ENCODE measurements at regions not wholly inside any gene's neighbourhood (a gene's known extent, or its start where the extent isn't known, plus 50 kb on each side); places are given as distances from the start of the nearest gene placed in this dataset.
"Not testable (repeated sequence)": the region's sequence is repeated elsewhere in the genome, so short reads cannot be mapped to it uniquely, and the experiment has no call there.

- Histone ChIP-seq H3K4me1 (no peaks in the 10 kb centered on the region), H3K4me3 (ENCODE audit: low read depth, low read length) (no peak overlapping the region), H3K9me3 (no peaks in the 10 kb centered on the region), H3K36me3 (no peaks in the 10 kb centered on the region), H3K27me3 (no peaks in the 10 kb centered on the region)
- TF ChIP-seq, protein P1, sequence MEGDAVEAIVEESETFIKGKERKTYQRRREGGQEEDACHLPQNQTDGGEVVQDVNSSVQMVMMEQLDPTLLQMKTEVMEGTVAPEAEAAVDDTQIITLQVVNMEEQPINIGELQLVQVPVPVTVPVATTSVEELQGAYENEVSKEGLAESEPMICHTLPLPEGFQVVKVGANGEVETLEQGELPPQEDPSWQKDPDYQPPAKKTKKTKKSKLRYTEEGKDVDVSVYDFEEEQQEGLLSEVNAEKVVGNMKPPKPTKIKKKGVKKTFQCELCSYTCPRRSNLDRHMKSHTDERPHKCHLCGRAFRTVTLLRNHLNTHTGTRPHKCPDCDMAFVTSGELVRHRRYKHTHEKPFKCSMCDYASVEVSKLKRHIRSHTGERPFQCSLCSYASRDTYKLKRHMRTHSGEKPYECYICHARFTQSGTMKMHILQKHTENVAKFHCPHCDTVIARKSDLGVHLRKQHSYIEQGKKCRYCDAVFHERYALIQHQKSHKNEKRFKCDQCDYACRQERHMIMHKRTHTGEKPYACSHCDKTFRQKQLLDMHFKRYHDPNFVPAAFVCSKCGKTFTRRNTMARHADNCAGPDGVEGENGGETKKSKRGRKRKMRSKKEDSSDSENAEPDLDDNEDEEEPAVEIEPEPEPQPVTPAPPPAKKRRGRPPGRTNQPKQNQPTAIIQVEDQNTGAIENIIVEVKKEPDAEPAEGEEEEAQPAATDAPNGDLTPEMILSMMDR (IDR thresholded peaks at IDR 0.05; ENCODE audit: low read depth, low read length) = no peak
- no peak for DNase-seq
These were observed 558.4 kb downstream of the TMEM135 start for GRCh38 chr11:87596176-87596575.

DNA sequence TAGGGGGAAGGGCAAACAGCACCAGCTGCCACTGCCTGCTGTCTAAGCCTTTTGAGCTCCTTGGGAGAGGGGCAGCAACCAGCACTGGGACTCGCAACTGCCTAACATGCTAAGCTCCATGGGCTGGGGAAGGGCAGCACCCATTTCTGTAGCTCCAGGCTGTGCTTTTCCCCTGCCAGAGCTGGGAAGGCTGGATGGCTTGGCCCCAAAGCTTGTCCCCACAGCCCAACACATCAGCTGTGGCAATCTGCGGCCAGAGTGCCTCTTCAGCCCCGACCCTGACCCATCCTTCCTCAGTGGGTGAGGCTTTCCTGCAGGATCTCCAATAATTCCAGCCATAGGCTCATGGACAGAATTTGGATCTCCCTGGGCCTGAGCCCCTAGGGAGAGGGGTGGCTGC lies 551.3 kb downstream of the TMEM135 start:
- Histone ChIP-seq H3K27me3 (no peaks in the 10 kb centered on the region), H3K4me1 (no peaks in the 10 kb centered on the region), H3K36me3 (no peaks in the 10 kb centered on the region), H3K4me3 (ENCODE audit: low read depth, low read length) (no peak overlapping the region), H3K9me3 (no peaks in the 10 kb centered on the region; the same call in 1 of the 2 replicates)
- no peak for DNase-seq
- TF ChIP-seq, protein P1 (IDR thresholded peaks at IDR 0.05; ENCODE audit: low read depth, low read length) = no peak

DNA sequence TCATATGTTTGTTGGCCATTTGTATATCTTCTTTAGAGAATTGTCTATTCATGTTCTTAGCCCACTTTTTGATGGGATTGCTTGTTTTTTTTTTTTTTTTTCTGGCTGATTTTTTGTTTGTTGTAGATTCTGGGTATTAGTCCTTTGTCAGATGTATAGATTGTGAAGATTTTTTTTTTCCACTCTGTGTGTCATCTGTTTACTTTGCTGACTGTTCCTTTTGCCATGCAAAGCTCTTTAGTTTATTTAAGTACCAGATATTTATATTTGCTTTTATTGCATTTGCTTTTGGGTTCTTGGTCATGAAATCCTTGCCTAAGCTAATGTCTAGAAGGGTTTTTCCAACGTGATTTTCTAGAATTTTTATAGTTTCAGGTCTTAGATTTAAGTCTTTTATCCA lies 547.9 kb downstream of the TMEM135 start:
- not testable (repeated sequence) for DNase-seq; H3K4me1 ChIP-seq; H3K4me3 ChIP-seq (ENCODE audit: low read depth, low read length); H3K27me3 ChIP-seq; H3K9me3 ChIP-seq; H3K36me3 ChIP-seq

GRCh38 chr11:87583931-87584330 lies 546.2 kb downstream of the TMEM135 start:
- Histone ChIP-seq H3K4me1 (no peaks in the 10 kb centered on the region), H3K9me3 (no peaks in the 10 kb centered on the region; the same call in none of the 2 replicates), H3K4me3 (ENCODE audit: low read depth, low read length) (no peak overlapping the region), H3K36me3 (no peaks in the 10 kb centered on the region), H3K27me3 (no peaks in the 10 kb centered on the region)
- no peak for DNase-seq
- TF ChIP-seq, protein P1 (IDR thresholded peaks at IDR 0.05; ENCODE audit: low read depth, low read length) = no peak

DNA sequence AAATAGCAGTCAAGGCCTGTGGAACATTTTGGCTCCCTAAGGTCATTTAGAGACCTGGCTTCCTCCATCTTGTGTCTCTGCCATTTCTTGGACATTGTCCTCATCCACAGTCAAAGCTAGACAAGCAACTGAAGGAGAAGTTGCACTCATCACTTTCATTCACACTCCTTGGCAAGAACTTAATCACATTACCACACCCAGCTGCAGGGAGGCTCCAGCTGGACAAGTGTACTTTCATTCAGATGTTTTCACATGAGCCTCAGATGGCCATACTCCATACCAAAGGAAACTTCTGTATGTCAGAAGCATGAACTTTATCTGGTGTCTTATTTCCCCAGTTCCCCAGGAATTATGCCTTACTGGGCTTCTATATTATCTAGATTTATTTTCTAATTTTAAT lies 537.4 kb downstream of the TMEM135 start:
- TF ChIP-seq, protein P1 (IDR thresholded peaks at IDR 0.05; ENCODE audit: low read depth, low read length) = no peak
- no peak for DNase-seq

GRCh38 chr11:87574193-87574592 lies 536.5 kb downstream of the TMEM135 start:
- Histone ChIP-seq H3K9me3 (no peaks in the 10 kb centered on the region), H3K4me3 (ENCODE audit: low read depth, low read length) (no peak overlapping the region), H3K27me3 (no peaks in the 10 kb centered on the region), H3K36me3 (no peaks in the 10 kb centered on the region), H3K4me1 (no peaks in the 10 kb centered on the region)
- no peak for DNase-seq
- TF ChIP-seq, protein P1 (IDR thresholded peaks at IDR 0.05; ENCODE audit: low read depth, low read length) = no peak

More for the DNA sequence above, 537.4 kb downstream of the TMEM135 start:
- H3K9me3 ChIP-seq = no peaks in the 10 kb centered on the region
- H3K4me1 ChIP-seq = no peaks in the 10 kb centered on the region
- no peaks in the 10 kb centered on the region for H3K27me3 ChIP-seq
- no peaks in the 10 kb centered on the region for H3K36me3 ChIP-seq
- no peak overlapping the region for H3K4me3 ChIP-seq (ENCODE audit: low read depth, low read length)

GRCh38 chr11:87573708-87574107 lies 536.0 kb downstream of the TMEM135 start:
- DNase-seq = no peak
- Histone ChIP-seq H3K36me3 (no peaks in the 10 kb centered on the region), H3K4me3 (ENCODE audit: low read depth, low read length) (no peak overlapping the region), H3K9me3 (no peaks in the 10 kb centered on the region), H3K4me1 (no peaks in the 10 kb centered on the region), H3K27me3 (no peaks in the 10 kb centered on the region)
- TF ChIP-seq, protein P1 (IDR thresholded peaks at IDR 0.05; ENCODE audit: low read depth, low read length) = no peak

All from BE2C (cell line).